MM.1S (cell line): ENCODE measurements at regions not wholly inside any gene's neighbourhood (a gene's known extent, or its start where the extent isn't known, plus 50 kb on each side); places are given as distances from the start of the nearest gene placed in this dataset.

ENCODE experiments used
- DNase-seq: peaks from one replicate; pipeline ENCODE4 v3.0.0-alpha.2; 2015
- H2AFZ ChIP-seq: fragments of 300-600 bp; sonication (generic); 2 replicates; pipeline ENCODE4 v1.6.0; 2016; ENCODE audit warnings: antibody characterized with exemption, low read length
- H3F3A ChIP-seq: fragments of 300-600 bp; sonication (generic); 2 replicates; pipeline ENCODE4 v1.6.1; 2016; ENCODE audit warnings: mild to moderate bottlenecking, antibody characterized with exemption, low read length, moderate library complexity, mixed read lengths; ENCODE audit not compliant: insufficient read depth
- H3K27ac ChIP-seq: fragments of 300-600 bp; sonication (generic); 2 replicates; pipeline ENCODE4 v1.5.1; 2016; ENCODE audit warnings: mild to moderate bottlenecking, low read length
- H3K27me3 ChIP-seq: fragments of 300-600 bp; sonication (generic); replicated peaks from 2 replicates; pipeline ENCODE4 v1.6.0; 2016; ENCODE audit warnings: low read length; ENCODE audit not compliant: insufficient read depth
- H3K36me3 ChIP-seq: fragments of 300-600 bp; sonication (generic); replicated peaks from 2 replicates; pipeline ENCODE4 v1.6.1; 2016; ENCODE audit warnings: mild to moderate bottlenecking, low read length, mixed read lengths; ENCODE audit not compliant: insufficient read depth
- H3K4me1 ChIP-seq: fragments of 300-600 bp; sonication (generic); 2 replicates; pipeline ENCODE4 v1.6.1; 2016; ENCODE audit warnings: low read length, mixed read lengths
- H3K4me2 ChIP-seq: fragments of 300-600 bp; sonication (generic); 2 replicates; pipeline ENCODE4 v1.6.0; 2016; ENCODE audit warnings: low read depth, low read length
- H3K4me3 ChIP-seq: fragments of 300-600 bp; sonication (generic); 2 replicates; pipeline ENCODE4 v1.5.1; 2016; ENCODE audit warnings: low read length, mixed read lengths
- H3K79me2 ChIP-seq: fragments of 300-600 bp; sonication (generic); 2 replicates; pipeline ENCODE4 v1.6.1; 2016; ENCODE audit warnings: mixed run types, low read length, mixed read lengths
- H3K9ac ChIP-seq: fragments of 300-600 bp; sonication (generic); 2 replicates; pipeline ENCODE4 v1.6.1; 2016; ENCODE audit warnings: low read length, mixed read lengths
- H3K9me2 ChIP-seq: fragments of 300-600 bp; sonication (generic); replicated peaks from 2 replicates; pipeline ENCODE4 v1.6.1; 2016; ENCODE audit warnings: mild to moderate bottlenecking, low read length, mixed read lengths; ENCODE audit not compliant: insufficient read depth
- H3K9me3 ChIP-seq: fragments of 300-600 bp; sonication (generic); replicated peaks from 2 replicates; pipeline ENCODE4 v1.6.1; 2016; ENCODE audit warnings: mild to moderate bottlenecking, low read length, mixed read lengths; ENCODE audit not compliant: insufficient read depth
- H4K20me1 ChIP-seq: fragments of 300-600 bp; sonication (generic); 2 replicates; pipeline ENCODE4 v1.6.1; 2016; ENCODE audit warnings: mild to moderate bottlenecking, low read length, moderate library complexity, mixed read lengths; ENCODE audit not compliant: insufficient read depth
- EZH2 ChIP-seq: fragments of 300-600 bp; sonication (generic); optimal IDR thresholded peaks from 2 replicates; pipeline ENCODE3; 2017; ENCODE audit warnings: low read depth, mild to moderate bottlenecking, antibody characterized with exemption, low read length, mixed read lengths
- EZH2phosphoT487 ChIP-seq: fragments of 300-600 bp; sonication (generic); IDR thresholded peaks from 2 replicates; pipeline ENCODE4 v1.6.1; 2018; ENCODE audit warnings: antibody characterized with exemption, low read length
- TF ChIP-seq, protein P1 (sequence below): fragments of 300-600 bp; sonication (generic); IDR thresholded peaks from 2 replicates; pipeline ENCODE4 v1.5.1; 2016; ENCODE audit warnings: antibody characterized with exemption, low read length, mixed read lengths

DNA sequence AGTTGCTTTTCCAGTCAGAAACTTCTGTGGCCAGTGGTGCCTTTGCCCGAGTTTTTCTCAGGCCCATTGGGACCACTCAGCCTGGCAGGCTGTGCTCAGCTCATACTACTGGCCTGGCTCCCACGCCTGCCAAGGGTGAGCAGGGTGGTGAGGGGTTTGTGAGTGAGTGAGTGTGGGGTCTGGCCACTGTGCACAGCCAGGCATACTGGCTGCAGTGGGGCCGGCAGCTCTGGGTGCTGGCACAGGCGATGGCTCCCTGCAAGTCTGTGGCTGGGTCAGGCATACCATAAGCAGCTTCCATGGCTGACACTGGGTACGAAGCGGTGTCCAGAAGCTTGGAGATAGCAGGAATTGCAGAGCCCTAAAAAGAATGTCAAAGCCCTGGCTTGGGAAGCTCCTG is 161.0 kb downstream of the SLITRK6 start:
- Histone ChIP-seq H3K4me2 (no peak overlapping the region), H4K20me1 (no peaks in the 10 kb centered on the region), H3K9me2 (no peaks in the 10 kb centered on the region), H3K4me1 (no peaks in the 10 kb centered on the region), H3K36me3 (no peaks in the 10 kb centered on the region), H3F3A (no peaks in the 10 kb centered on the region), H3K9ac (no peak overlapping the region), H3K9me3 (no peaks in the 10 kb centered on the region), H3K4me3 (no peak overlapping the region), H2AFZ (no peak overlapping the region), H3K79me2 (no peaks in the 10 kb centered on the region), H3K27me3 (no peaks in the 10 kb centered on the region), H3K27ac (no peak overlapping the region)
- no peak for TF ChIP-seq EZH2phosphoT487
- TF ChIP-seq, protein P1, sequence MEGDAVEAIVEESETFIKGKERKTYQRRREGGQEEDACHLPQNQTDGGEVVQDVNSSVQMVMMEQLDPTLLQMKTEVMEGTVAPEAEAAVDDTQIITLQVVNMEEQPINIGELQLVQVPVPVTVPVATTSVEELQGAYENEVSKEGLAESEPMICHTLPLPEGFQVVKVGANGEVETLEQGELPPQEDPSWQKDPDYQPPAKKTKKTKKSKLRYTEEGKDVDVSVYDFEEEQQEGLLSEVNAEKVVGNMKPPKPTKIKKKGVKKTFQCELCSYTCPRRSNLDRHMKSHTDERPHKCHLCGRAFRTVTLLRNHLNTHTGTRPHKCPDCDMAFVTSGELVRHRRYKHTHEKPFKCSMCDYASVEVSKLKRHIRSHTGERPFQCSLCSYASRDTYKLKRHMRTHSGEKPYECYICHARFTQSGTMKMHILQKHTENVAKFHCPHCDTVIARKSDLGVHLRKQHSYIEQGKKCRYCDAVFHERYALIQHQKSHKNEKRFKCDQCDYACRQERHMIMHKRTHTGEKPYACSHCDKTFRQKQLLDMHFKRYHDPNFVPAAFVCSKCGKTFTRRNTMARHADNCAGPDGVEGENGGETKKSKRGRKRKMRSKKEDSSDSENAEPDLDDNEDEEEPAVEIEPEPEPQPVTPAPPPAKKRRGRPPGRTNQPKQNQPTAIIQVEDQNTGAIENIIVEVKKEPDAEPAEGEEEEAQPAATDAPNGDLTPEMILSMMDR = no peak
- no peak for TF ChIP-seq EZH2
- DNase-seq = no peak

DNA sequence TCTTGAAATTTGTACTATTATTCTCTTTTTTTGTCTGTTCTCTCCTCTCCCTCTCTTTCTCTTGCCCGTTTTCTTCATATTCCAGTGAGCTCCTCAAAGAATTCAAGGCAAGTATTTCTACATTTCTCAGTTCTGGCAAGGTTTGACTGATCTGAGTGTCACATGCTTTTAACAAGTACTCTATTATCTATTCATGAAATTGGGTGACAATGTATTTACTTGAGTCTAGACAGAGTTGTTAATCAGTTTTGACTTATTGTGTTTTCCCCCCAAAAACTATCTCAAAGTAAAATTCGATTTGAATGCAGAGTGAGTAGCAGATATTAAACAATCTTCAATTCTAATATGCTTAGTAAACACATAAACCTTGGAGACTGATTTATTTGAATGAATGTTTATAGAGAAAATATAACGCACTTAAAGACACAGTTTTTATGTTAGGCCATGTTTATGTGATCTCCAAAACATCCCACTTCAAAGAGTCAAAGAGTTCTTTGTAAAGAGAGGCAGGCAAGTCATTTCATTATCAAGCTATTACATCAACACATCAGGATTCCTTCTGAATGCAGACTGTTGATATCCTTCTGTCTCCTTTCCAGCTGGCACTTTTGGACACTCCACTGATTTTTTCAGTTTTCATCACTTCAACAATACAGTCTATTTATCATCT is 166.6 kb downstream of the SLITRK6 start:
- TF ChIP-seq, protein P1 = no peak
- TF ChIP-seq EZH2 (no peak), EZH2phosphoT487 (no peak)
- H3K4me3 ChIP-seq = no peak overlapping the region

DNA sequence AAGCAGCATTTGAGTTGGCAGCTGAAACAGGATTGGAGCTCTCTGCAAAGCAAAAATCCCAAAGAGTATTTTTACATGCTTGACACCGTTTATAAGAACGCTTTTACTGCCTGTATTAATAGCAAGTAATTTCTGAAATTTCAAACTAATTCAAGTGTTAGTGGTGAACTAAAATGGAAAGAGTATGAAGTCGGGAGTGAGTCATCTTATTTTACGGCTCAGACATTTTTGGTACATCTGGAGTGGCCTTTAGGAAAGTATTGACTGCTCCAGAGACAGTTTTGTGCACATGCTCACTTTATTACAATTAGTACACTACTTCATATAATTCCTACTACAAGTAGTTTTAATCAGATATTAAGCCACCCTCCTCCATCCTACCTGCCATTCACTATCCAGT is 167.4 kb downstream of the SLITRK6 start:
- H3K79me2 ChIP-seq = no peaks in the 10 kb centered on the region
- no peaks in the 10 kb centered on the region for H3K36me3 ChIP-seq
- H3F3A ChIP-seq = no peaks in the 10 kb centered on the region
- no peak overlapping the region for H2AFZ ChIP-seq
- H3K4me2 ChIP-seq = no peak overlapping the region
- no peak overlapping the region for H3K27ac ChIP-seq
- no peaks in the 10 kb centered on the region for H3K9me2 ChIP-seq
- DNase-seq = no peak
- no peaks in the 10 kb centered on the region for H3K4me1 ChIP-seq
- no peaks in the 10 kb centered on the region for H3K27me3 ChIP-seq
- H4K20me1 ChIP-seq = no peaks in the 10 kb centered on the region
- H3K9ac ChIP-seq = no peak overlapping the region
- no peak overlapping the region for H3K4me3 ChIP-seq
- no peaks in the 10 kb centered on the region for H3K9me3 ChIP-seq
- TF ChIP-seq EZH2 = no peak
- no peak for TF ChIP-seq EZH2phosphoT487
- TF ChIP-seq, protein P1 = no peak

More for the DNA sequence above, 166.6 kb downstream of the SLITRK6 start:
- Histone ChIP-seq H3K9ac (no peak overlapping the region), H4K20me1 (no peaks in the 10 kb centered on the region), H3K4me1 (no peaks in the 10 kb centered on the region), H3K4me2 (no peak overlapping the region), H3K79me2 (no peaks in the 10 kb centered on the region), H3K27me3 (no peaks in the 10 kb centered on the region), H3K9me2 (no peaks in the 10 kb centered on the region), H3K27ac (no peak overlapping the region), H2AFZ (no peak overlapping the region), H3K36me3 (no peaks in the 10 kb centered on the region), H3K9me3 (no peaks in the 10 kb centered on the region), H3F3A (no peaks in the 10 kb centered on the region)
- DNase-seq = no peak
